A172 (cell line): ENCODE measurements at regions not wholly inside any gene's neighbourhood (a gene's known extent, or its start where the extent isn't known, plus 50 kb on each side); places are given as distances from the start of the nearest gene placed in this dataset.
A peak's percentile ranks its signal among the peaks of the same experiment; 100 is the strongest.

Experiments
- DNase-seq: peaks from one replicate; pipeline ENCODE4 v3.0.0-alpha.2; 2015; ENCODE audit warnings: low spot score

GRCh38 chr14:51396222-51396815 lies 156.3 kb downstream of the TMX1 start:
- peak; percentile 83 for DNase-seq

GRCh38 chr14:51398898-51399297 lies 158.9 kb downstream of the TMX1 start:
- peak; percentile 71 for DNase-seq

- no peak for DNase-seq
Measured at GRCh38 chr14:51400139-51400538, 160.1 kb downstream of the TMX1 start.

- no peak for DNase-seq
Measured at GRCh38 chr14:51401272-51401671, 161.2 kb downstream of the TMX1 start.

GRCh38 chr14:51401756-51402155 lies 161.7 kb downstream of the TMX1 start:
- DNase-seq, result no peak

- no peak for DNase-seq
Measured at GRCh38 chr14:51410897-51411296, 170.8 kb downstream of the TMX1 start.

GRCh38 chr14:51419685-51420084 lies 179.6 kb downstream of the TMX1 start:
- peak; percentile 29 for DNase-seq

- DNase-seq, result no peak
Measured at GRCh38 chr14:51422704-51423103, 182.7 kb downstream of the TMX1 start.

- DNase-seq, result no peak
Measured at GRCh38 chr14:51424041-51424440, 184.0 kb downstream of the TMX1 start.

GRCh38 chr14:51424561-51425251 lies 184.7 kb downstream of the TMX1 start:
- no peak for DNase-seq

GRCh38 chr14:51428981-51429380 lies 188.9 kb downstream of the TMX1 start:
- no peak for DNase-seq

GRCh38 chr14:51430079-51430478 lies 190.0 kb downstream of the TMX1 start:
- no peak for DNase-seq

- no peak for DNase-seq
Measured at GRCh38 chr14:51430633-51431032, 190.6 kb downstream of the TMX1 start.

- DNase-seq, result no peak
Measured at GRCh38 chr14:51431033-51431709, 191.1 kb downstream of the TMX1 start.

- no peak for DNase-seq
Measured at GRCh38 chr14:51431741-51432140, 191.7 kb downstream of the TMX1 start.

- no peak for DNase-seq
Measured at GRCh38 chr14:51432302-51432948, 192.4 kb downstream of the TMX1 start.

- DNase-seq, result no peak
Measured at GRCh38 chr14:51436630-51437029, 196.6 kb downstream of the TMX1 start.

- DNase-seq, result no peak
Measured at GRCh38 chr14:51439896-51440295, 199.8 kb downstream of the TMX1 start.

- DNase-seq, result no peak
Measured at GRCh38 chr14:51441001-51441400, 201.0 kb downstream of the TMX1 start.

GRCh38 chr14:51442513-51443175 lies 202.6 kb downstream of the TMX1 start:
- DNase-seq, result peak; percentile 85

- no peak for DNase-seq
Measured at GRCh38 chr14:51443195-51444018, 203.4 kb downstream of the TMX1 start.
